Fibroblast of upper back skin (primary cell): ENCODE measurements at regions not wholly inside any gene's neighbourhood (a gene's known extent, or its start where the extent isn't known, plus 50 kb on each side); places are given as distances from the start of the nearest gene placed in this dataset.

Experiments used
- DNase-seq: peaks from one replicate; pipeline ENCODE4 v3.0.0-alpha.2; 2013

GRCh38 chrX:69263251-69263820 is 98.1 kb upstream of the PJA1 start:
- DNase-seq, result no peak

- DNase-seq, result peak; percentile 39
Measured at GRCh38 chrX:69262036-69262936, 97.0 kb upstream of the PJA1 start.

- no peak for DNase-seq
Measured at GRCh38 chrX:69260169-69260568, 94.9 kb upstream of the PJA1 start.

GRCh38 chrX:69258893-69259292 is 93.6 kb upstream of the PJA1 start:
- no peak for DNase-seq

- no peak for DNase-seq
Measured at GRCh38 chrX:69257499-69258127, 92.4 kb upstream of the PJA1 start.

GRCh38 chrX:69256291-69256565 is 91.0 kb upstream of the PJA1 start:
- DNase-seq, result no peak

GRCh38 chrX:69255441-69256290 is 90.4 kb upstream of the PJA1 start:
- DNase-seq, result no peak

GRCh38 chrX:69253821-69254220 is 88.6 kb upstream of the PJA1 start:
- DNase-seq, result no peak

GRCh38 chrX:69243276-69243675 is 78.0 kb upstream of the PJA1 start:
- DNase-seq, result no peak

GRCh38 chrX:69238887-69239231 is 73.6 kb upstream of the PJA1 start:
- DNase-seq, result no peak

GRCh38 chrX:69238114-69238886 is 73.0 kb upstream of the PJA1 start:
- no peak for DNase-seq

GRCh38 chrX:69237236-69237635 is 72.0 kb upstream of the PJA1 start:
- no peak for DNase-seq

- no peak for DNase-seq
Measured at GRCh38 chrX:69236641-69237040, 71.4 kb upstream of the PJA1 start.

GRCh38 chrX:69234624-69235023 is 69.4 kb upstream of the PJA1 start:
- no peak for DNase-seq

GRCh38 chrX:69232945-69233344 is 67.7 kb upstream of the PJA1 start:
- no peak for DNase-seq

- DNase-seq, result no peak
Measured at GRCh38 chrX:69231903-69232302, 66.7 kb upstream of the PJA1 start.

GRCh38 chrX:69229436-69229835 is 64.2 kb upstream of the PJA1 start:
- peak; percentile 86 for DNase-seq

- DNase-seq, result no peak
Measured at GRCh38 chrX:69228732-69229131, 63.5 kb upstream of the PJA1 start.

- no peak for DNase-seq
Measured at GRCh38 chrX:69226459-69227158, 61.4 kb upstream of the PJA1 start.

GRCh38 chrX:69222103-69223090 is 57.1 kb upstream of the PJA1 start:
- DNase-seq, result peak; percentile 67
